ENCODE measurements at regions not wholly inside any gene's neighbourhood (a gene's known extent, or its start where the extent isn't known, plus 50 kb on each side); places are given as distances from the start of the nearest gene placed in this dataset.

- peak; percentile 71 for TF ChIP-seq CTCF (conservative IDR thresholded peaks at IDR 0.05; ENCODE audit: low read depth, low read length)
- peak; percentile 59 for TF ChIP-seq RAD21 (IDR thresholded peaks at IDR 0.05; ENCODE audit: low read length)
These were observed 52.4 kb upstream of the GPR157 start (continued) for GRCh38 chr1:9181176-9181906.
